ENCODE measurements at regions not wholly inside any gene's neighbourhood (a gene's known extent, or its start where the extent isn't known, plus 50 kb on each side); places are given as distances from the start of the nearest gene placed in this dataset.
"Not testable (repeated sequence)": the region's sequence is repeated elsewhere in the genome, so short reads cannot be mapped to it uniquely, and the experiment has no call there.

GRCh38 chr12:43198608-43199007, 353.4 kb downstream of the ADAMTS20 start:
- no peak for DNase-seq

GRCh38 chr12:43196268-43196907, 355.6 kb downstream of the ADAMTS20 start:
- intact Hi-C loops (cut with DNase I), result no loop called here
- DNase-seq, result no peak

More at GRCh38 chr12:43198608-43199007, 353.4 kb downstream of the ADAMTS20 start:
- intact Hi-C loops (cut with DNase I), result no loop called here

- intact Hi-C loops (cut with DNase I); DNase-seq: not testable (repeated sequence)
Measured at GRCh38 chr12:43193096-43193495, 358.9 kb downstream of the ADAMTS20 start.

GRCh38 chr12:43192442-43192841, 359.6 kb downstream of the ADAMTS20 start:
- intact Hi-C loops (cut with DNase I); DNase-seq: not testable (repeated sequence)

GRCh38 chr12:43180242-43180641, 371.8 kb downstream of the ADAMTS20 start:
- DNase-seq, result peak in 1 of 42 donors; percentile 15
- intact Hi-C loops (cut with DNase I), result no loop called here

GRCh38 chr12:43179486-43179885, 372.5 kb downstream of the ADAMTS20 start:
- DNase-seq, result no peak
- intact Hi-C loops (cut with DNase I), result no loop called here

- intact Hi-C loops (cut with DNase I), result no loop called here
Measured at GRCh38 chr12:43177276-43177675, 374.7 kb downstream of the ADAMTS20 start.

GRCh38 chr12:43169115-43169681, 382.8 kb downstream of the ADAMTS20 start:
- no peak for DNase-seq

More at GRCh38 chr12:43177276-43177675, 374.7 kb downstream of the ADAMTS20 start:
- DNase-seq, result no peak

GRCh38 chr12:43167691-43168090, 384.3 kb downstream of the ADAMTS20 start:
- intact Hi-C loops (cut with DNase I), result no loop called here
- no peak for DNase-seq

More at GRCh38 chr12:43169115-43169681, 382.8 kb downstream of the ADAMTS20 start:
- intact Hi-C loops (cut with DNase I), result no loop called here

GRCh38 chr12:43165351-43165750, 386.7 kb downstream of the ADAMTS20 start:
- DNase-seq, result no peak
- intact Hi-C loops (cut with DNase I), result no loop called here

- intact Hi-C loops (cut with DNase I), result no loop called here
- DNase-seq, result no peak
Measured at GRCh38 chr12:43162138-43162537, 389.9 kb downstream of the ADAMTS20 start.

- no peak for DNase-seq
- intact Hi-C loops (cut with DNase I), result no loop called here
Measured at GRCh38 chr12:43159506-43159905, 392.5 kb downstream of the ADAMTS20 start.

- intact Hi-C loops (cut with DNase I), result no loop called here
- DNase-seq, result no peak
Measured at GRCh38 chr12:43158126-43158525, 393.9 kb downstream of the ADAMTS20 start.

GRCh38 chr12:43155376-43155775, 396.6 kb downstream of the ADAMTS20 start:
- no peak for DNase-seq

GRCh38 chr12:43154498-43155045, 397.4 kb downstream of the ADAMTS20 start:
- intact Hi-C loops (cut with DNase I), result no loop called here
- no peak for DNase-seq

More at GRCh38 chr12:43155376-43155775, 396.6 kb downstream of the ADAMTS20 start:
- intact Hi-C loops (cut with DNase I), result no loop called here

GRCh38 chr12:43151441-43151981, 400.5 kb downstream of the ADAMTS20 start:
- no peak for DNase-seq
- intact Hi-C loops (cut with DNase I), result no loop called here

GRCh38 chr12:43148691-43149090, 403.3 kb downstream of the ADAMTS20 start:
- intact Hi-C loops (cut with DNase I), result no loop called here

GRCh38 chr12:43147878-43148277, 404.1 kb downstream of the ADAMTS20 start:
- intact Hi-C loops (cut with DNase I), result no loop called here
- DNase-seq, result no peak

More at GRCh38 chr12:43148691-43149090, 403.3 kb downstream of the ADAMTS20 start:
- DNase-seq, result no peak

GRCh38 chr12:43145481-43145880, 406.5 kb downstream of the ADAMTS20 start:
- intact Hi-C loops (cut with DNase I), result no loop called here
- DNase-seq, result no peak

- DNase-seq, result no peak
- intact Hi-C loops (cut with DNase I), result no loop called here
Measured at GRCh38 chr12:43143278-43143677, 408.7 kb downstream of the ADAMTS20 start.

All from head of caudate nucleus (tissue), 42 donors.